Loucy (cell line): ENCODE measurements at regions not wholly inside any gene's neighbourhood (a gene's known extent, or its start where the extent isn't known, plus 50 kb on each side); places are given as distances from the start of the nearest gene placed in this dataset.

ENCODE experiments used
- CTCF ChIP-seq: fragments of 200-600 bp; sonication (generic); conservative IDR thresholded peaks from 2 replicates; pipeline ENCODE4 v1.5.1; 2014; ENCODE audit warnings: mild to moderate bottlenecking, antibody characterized with exemption, low read length
- EZH2phosphoT487 ChIP-seq: fragments of 200-600 bp; IDR thresholded peaks from 2 replicates; pipeline ENCODE4 v1.6.1; 2018; ENCODE audit warnings: antibody characterized with exemption, mild to moderate bottlenecking, moderate library complexity, borderline replicate concordance

- TF ChIP-seq CTCF (no peak), EZH2phosphoT487 (no peak)
Measured at GRCh38 chr5:143870871-143871632, 59.1 kb downstream of the HMHB1 start.
